H54 (cell line): ENCODE measurements at regions not wholly inside any gene's neighbourhood (a gene's known extent, or its start where the extent isn't known, plus 50 kb on each side); places are given as distances from the start of the nearest gene placed in this dataset.
"Not testable (repeated sequence)": the region's sequence is repeated elsewhere in the genome, so short reads cannot be mapped to it uniquely, and the experiment has no call there.

ENCODE experiments used
- DNase-seq: peaks from one replicate; pipeline ENCODE4 v3.0.0; 2011; ENCODE audit warnings: low spot score, mixed read lengths; ENCODE audit not compliant: insufficient read length
- FAIRE-seq: peaks from 3 replicates; lab custom pipeline; 2011; peaks lifted over from hg19 to GRCh38; lab: Jason Lieb, UNC
- POLR2A ChIP-seq: IDR thresholded peaks from 2 replicates; pipeline ENCODE4 v1.6.1; 2011; ENCODE audit warnings: low read depth, mild to moderate bottlenecking, low read length

DNA sequence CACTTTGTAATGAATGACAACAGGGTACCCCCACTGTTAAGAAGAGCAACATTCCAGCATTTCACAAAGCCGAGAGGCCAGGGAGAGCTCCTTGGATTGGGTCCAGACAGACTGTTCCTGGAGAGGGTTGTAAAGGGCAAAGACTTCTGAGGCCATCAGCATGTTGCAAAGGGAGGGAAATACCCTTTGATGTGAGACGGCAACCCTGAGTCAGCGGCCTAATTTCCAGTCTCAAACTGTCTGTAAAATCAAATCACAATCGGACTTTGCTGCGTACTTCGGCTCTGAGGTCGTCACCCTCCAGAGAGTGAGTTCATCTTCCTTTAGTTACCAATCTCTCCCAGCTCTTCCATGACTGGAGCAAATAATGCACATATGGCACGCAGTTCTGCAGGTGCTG, 101.0 kb upstream of the DTNBP1 start:
- FAIRE-seq, result no peak
- DNase-seq, result no peak
- no peak for TF ChIP-seq POLR2A

DNA sequence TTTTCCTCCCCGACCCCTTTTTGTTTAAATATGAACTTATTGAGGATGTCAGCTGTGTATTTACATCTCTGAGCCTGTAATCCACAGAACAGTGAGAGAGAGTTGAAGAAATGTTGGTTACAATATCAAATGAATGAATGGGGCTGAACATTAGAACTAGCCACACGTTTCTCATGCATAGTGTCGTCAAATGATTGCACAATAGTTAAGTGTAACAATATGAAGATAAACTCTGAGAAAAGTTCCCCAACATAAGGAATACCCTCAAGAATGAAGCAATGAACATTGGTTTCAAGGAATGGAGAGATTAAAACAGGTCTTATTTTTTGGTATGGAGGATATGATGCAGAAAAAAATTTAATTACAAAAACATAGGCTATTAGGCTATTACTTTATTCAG, 100.5 kb upstream of the DTNBP1 start:
- no peak for TF ChIP-seq POLR2A
- FAIRE-seq (no peak), DNase-seq (no peak)

DNA sequence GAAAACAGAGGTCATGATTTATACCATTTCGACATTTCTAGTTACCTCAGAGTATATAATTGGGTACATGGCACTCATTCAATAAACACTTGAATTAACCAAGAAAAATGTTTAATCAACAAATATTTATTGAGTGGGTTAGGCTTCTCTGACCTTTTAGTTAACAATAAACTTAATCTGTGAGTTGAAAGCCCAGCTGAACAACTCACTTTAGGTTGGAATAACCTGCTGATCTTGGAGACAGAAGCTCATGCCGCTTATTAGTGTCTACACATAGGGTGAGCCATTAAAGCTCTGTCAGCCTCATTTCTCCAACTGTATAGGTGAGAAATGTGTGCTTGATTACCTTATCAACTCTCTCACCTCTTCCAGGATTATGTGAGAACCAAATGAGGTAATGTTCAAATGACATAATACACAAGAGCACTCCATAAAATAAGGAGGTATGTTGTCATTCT, 98.2 kb upstream of the DTNBP1 start:
- no peak for DNase-seq

DNA sequence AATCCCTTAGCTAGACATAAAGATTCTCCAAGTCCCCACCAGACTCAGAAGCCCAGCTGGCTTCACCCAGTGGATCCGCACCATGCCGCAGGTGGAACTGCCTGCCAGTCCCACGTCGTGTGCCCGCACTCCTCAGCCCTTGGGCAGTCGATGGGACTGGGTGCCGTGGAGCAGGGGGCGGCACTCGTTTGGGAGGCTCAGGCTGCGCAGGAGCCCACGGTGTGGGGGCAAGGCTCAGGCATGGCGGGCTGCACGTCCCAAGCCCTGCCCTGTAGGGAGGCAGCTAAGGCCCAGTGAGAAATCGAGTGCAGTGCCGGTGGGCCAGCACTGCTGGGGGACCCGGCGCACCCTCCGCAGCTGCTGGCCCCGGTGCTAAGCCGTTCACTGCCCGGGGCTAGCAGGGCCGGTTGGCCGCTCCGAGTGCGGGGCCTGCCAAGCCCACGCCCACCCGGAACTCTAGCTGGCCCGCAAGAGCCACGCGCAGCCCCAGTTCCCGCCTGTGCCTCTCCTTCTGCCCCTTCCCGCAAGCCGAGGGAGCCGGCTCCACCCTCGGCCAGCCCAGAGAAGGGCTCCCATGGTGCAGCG, 95.9 kb upstream of the DTNBP1 start:
- no peak for FAIRE-seq
- no peak for DNase-seq
- TF ChIP-seq POLR2A, result no peak

More for the DNA sequence above, 98.2 kb upstream of the DTNBP1 start:
- TF ChIP-seq POLR2A, result no peak
- FAIRE-seq, result no peak

DNA sequence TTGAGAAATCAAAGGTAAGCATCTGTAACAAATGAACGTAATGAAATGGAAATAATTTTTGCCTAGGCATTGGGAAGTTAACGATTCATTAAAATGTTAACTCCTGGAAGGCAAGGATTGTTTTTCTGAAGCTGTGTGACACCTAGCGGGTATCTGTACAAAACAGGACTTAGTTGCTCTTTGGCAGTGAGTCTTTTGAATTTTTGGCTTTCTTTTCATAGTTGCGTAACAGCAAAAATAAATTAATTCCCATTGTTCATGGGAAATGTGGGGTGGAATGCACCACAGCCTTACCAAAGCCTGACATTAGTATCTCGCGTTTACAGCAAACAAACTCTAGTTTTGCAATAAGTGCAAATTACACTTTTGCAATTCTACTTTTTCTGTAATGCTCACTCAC, 92.7 kb upstream of the DTNBP1 start:
- FAIRE-seq (no peak), DNase-seq (no peak)
- TF ChIP-seq POLR2A, result no peak

DNA sequence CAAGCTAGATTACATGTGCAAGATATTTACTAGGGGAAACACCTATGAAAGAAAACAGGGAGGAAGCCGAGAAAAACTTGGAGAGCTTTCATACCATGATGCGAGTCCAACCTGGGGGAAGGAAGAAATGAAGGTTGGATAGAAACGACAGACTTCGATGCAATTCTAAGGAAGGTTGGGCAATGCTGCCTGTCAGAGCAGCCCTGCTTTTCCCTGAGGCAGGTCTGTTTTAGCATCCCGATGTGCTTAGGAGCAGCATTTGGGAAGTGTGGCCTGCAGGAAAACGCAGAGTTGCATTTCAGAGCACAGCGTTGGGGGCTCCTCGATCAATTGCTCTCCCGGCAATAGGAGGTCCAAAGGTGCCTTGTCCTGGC, 91.9 kb upstream of the DTNBP1 start:
- TF ChIP-seq POLR2A, result no peak
- DNase-seq (no peak), FAIRE-seq (no peak)

DNA sequence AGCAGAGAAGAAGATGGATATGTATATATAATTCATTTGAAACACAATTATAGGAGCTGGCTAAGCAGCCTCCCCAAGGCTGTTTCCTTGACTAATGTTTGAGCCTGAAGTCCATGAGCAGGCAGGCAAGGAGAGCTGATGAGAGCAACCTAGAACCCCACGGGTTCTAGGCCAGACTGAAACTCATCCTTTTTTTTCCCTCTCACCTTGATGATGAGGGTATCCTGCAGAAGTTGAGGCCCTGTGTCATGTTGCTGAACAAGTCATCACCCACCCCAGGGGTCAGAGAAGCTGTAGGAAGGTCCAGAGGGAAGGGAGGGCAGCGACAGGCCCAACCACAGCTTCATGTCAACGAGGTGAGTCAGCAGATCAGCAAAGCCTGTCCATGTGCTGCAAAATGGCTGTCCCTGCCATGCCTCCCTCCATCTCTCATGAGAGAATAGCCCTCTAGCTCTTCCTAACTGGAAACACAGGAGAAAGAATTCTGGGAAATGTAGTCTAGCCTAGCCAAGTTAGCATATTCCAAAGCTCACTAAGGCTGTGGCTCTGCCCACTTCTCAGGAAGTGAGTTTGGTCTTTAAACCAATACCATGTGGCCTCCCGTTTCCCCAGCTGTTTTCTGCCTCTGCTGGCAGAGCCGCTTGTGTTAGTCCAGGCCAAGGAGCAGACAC, 91.3 kb upstream of the DTNBP1 start:
- peak; percentile 44 for DNase-seq
- no peak for TF ChIP-seq POLR2A
- FAIRE-seq, result no peak

DNA sequence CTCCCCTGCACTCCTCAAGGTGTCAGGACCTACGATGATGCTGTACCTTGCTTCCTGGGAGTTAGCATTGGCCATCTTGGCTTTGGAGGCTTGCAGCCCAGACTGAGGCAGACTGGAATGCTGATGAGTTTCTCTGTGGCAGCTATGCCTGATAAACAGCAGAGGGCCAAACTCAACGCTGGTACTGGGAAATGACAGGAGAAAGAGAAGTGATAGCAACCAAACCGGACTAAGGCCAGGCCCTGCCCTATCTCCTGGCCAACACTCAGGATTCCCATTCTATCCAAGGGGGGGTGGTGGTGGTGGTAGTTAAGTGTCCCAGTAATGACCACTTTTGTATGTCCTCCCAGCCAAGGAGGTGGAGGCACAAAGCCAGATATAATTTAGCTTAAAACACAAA, 90.0 kb upstream of the DTNBP1 start:
- TF ChIP-seq POLR2A, result no peak
- FAIRE-seq, result no peak
- DNase-seq, result no peak

DNA sequence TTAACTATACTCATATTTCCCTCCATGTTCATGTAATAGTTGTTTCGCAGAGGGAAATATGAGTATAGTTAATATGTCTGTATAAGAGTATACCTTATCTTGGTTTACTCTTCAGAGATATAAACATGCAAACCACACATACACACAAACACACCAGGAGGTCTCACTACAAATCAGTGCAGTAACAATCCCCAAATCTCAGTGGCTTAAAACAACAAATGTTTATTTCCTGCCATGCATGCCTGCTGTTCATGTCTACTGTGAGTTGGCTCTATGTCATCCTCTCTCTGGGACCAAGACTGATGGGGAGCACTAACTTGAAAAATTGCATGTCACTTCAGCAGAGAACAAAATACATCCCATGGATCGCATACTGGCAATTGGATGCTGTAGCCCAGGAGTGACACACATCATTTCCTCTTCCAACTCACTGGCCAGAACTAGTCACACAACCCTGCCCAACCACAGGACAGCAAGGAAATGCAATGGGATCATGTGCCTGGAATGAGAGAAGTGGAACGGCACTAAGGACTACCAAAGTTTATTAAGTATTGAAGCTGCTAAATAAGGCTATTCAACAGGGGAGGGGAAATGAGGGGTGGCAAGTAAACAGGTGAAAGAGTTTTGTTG, 89.0 kb upstream of the DTNBP1 start:
- FAIRE-seq (no peak), DNase-seq (no peak)
- TF ChIP-seq POLR2A, result no peak

DNA sequence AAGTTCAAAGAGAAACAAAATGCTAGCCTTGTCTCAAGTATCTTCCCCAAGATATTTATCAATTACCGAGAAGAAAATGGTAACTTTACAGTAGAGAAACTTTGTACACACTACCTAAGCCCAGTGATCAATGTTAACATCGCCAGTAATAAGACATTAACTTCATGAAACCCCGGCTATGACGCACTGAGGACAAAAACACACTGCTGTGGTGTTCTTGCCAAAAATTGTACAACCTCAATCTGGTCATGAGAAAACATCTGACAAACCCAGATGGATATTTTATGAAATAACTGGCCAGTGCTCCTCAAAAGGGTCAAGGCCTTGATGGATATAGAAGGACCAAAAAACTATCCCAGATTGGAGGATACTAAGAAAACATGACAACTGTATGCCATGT, 85.5 kb upstream of the DTNBP1 start:
- TF ChIP-seq POLR2A, result no peak
- DNase-seq (no peak), FAIRE-seq (no peak)

DNA sequence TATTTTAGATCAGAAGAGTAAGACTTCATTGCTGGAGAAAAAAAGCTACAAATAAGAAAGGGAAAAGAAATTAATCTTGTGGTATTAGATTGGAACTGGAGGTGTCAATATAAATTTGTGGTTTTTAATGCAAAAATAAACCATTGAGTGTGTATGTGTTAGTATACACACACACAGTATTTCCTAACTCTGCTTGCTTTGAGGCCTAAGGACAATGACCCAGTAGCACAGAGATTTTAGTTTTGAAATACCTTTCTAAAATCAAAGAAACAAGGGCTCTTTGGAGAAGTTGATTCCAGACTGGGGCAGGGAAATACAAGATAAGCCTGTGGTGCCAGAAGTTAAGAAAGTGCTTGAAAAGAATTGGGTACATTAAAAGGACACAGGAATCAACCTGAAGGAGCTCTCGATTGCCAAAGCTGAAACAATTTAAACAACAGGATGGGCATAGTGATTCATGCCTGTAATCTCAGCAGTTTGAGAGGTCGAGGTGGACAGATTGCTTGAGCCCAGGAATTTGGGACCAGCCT, 84.6 kb upstream of the DTNBP1 start:
- no peak for TF ChIP-seq POLR2A
- no peak for FAIRE-seq

DNA sequence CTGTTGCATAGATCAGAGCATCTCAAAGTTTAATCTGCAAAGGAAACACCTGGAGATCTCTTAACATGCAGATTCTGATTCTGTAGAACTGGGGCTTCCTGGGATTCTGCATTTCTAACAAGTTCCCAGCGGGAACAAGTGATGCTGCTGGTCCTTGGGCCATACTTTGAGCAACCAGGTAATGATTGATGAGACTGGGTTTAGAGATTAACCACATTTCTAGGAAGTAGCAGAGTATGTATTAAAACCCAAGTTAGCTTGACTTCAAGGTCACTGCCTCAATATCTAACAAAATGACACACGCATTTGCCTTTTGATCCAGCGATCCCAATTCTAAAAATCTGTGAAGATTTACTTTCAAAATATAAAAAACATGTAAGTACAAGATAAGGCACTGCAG, 83.0 kb upstream of the DTNBP1 start:
- TF ChIP-seq POLR2A, result no peak
- no peak for DNase-seq
- no peak for FAIRE-seq

More for the DNA sequence above, 84.6 kb upstream of the DTNBP1 start:
- no peak for DNase-seq

DNA sequence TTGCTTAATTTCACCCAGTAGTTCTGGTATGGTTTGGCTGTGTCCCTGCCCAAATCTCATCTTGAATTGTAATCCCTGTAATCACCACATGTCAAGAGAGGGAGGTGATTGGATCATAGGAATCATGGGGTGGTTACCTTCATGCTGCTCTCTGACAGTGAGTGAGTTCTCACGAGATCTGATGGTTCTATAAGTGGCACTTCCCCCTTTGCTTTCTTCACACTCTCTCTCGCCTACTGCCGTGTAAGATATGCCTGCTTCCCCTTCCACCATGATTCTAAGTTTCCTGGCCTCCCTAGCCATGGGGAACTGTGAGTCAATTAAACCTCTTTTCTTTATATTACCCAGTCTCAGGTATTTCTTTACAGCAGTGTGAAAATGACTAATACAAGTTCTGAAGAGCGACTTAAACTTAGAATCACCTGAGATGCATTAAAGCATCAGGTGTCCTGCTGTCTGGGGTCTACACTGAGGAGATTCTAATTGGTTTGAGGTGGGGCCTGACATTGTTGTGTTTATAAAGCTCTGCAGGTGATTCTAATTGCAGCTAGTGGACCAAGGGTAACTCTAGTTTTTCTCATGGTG, 82.1 kb upstream of the DTNBP1 start:
- TF ChIP-seq POLR2A, result no peak
- FAIRE-seq (no peak), DNase-seq (no peak)

DNA sequence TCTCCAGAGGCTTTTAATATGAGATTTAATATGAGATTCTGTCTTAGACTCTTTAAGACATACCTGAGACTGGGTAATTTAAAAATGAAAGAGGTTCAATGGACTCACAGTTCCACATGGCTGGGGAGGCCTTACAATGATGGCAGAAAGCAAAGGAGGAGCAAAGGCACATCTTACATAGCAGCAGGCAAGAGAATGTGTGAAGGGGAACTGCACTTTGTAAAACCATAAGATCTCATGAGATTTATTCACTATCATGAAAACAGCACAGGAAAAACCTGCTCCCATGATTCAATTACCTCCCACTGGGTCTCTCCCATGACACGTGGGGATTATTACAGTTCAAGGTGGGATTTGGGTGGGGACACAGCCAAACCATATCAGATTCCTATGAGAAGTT, 79.2 kb upstream of the DTNBP1 start:
- not testable (repeated sequence) for FAIRE-seq, DNase-seq

DNA sequence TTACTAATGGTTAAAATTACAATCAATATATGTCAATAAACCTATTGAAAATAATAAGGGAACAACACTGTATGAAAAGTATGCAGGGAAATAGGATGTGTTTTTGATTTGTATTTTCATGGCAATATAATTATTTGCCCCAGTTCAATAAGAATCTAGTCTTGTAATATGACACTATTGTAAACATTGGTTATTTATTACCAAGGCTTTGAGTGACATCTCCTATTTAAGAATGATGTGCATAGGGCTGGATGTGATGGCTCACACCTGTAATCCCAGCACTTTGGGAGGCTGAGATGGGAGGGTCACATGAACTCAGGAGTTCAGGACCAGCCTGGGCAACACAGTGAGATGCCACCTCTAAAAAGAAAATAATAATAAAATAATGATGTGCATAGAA, 78.6 kb upstream of the DTNBP1 start:
- DNase-seq, result no peak
- no peak for TF ChIP-seq POLR2A
- no peak for FAIRE-seq
